H54 (cell line): ENCODE measurements at regions not wholly inside any gene's neighbourhood (a gene's known extent, or its start where the extent isn't known, plus 50 kb on each side); places are given as distances from the start of the nearest gene placed in this dataset.

Experiments
- DNase-seq: peaks from one replicate; pipeline ENCODE4 v3.0.0; 2011; ENCODE audit warnings: low spot score, mixed read lengths; ENCODE audit not compliant: insufficient read length
- FAIRE-seq: peaks from 3 replicates; lab custom pipeline; 2011; peaks lifted over from hg19 to GRCh38; lab: Jason Lieb, UNC
- POLR2A ChIP-seq: IDR thresholded peaks from 2 replicates; pipeline ENCODE4 v1.6.1; 2011; ENCODE audit warnings: low read depth, mild to moderate bottlenecking, low read length

DNA sequence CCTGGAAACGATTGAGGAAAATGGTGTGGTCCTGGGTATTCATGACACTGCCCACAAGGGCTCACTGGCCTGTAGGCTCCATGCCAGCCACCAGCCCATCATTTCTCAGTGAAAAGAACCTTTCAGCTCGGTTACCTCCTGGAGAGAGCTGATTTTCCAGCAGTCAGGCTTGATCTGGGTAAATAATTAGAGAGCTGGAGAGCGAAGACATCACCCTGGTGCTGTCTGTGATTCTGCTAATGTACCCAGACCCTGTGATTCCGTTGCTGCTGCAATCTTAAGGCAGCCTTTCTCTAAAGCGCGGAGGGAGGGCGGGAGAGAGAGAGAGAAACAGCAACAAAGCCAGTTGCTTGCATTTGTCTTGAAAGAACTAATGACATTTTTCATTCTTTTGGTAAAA is 221.9 kb upstream of the TOPAZ1 start:
- no peak for FAIRE-seq
- DNase-seq: no peak
- no peak for TF ChIP-seq POLR2A

DNA sequence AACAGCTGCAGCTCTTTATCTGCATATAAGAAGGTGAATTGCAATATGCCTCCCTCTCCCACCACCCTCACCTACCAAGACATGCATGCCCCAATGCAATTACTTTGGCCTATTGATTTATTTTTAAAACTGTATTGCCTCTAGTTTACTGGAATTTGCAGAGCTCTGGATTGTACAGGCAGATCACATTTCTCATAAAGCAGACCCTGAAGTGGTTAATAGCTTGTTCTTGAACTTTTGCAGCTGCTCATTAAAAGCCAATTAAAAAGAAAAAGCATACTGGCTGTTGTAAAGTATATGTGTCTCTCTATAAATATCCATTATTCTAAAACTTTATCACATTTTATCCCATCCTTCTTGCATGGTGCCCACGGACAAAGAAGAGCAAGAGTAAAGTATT is 221.5 kb upstream of the TOPAZ1 start:
- DNase-seq (no peak), FAIRE-seq (no peak)
- no peak for TF ChIP-seq POLR2A

DNA sequence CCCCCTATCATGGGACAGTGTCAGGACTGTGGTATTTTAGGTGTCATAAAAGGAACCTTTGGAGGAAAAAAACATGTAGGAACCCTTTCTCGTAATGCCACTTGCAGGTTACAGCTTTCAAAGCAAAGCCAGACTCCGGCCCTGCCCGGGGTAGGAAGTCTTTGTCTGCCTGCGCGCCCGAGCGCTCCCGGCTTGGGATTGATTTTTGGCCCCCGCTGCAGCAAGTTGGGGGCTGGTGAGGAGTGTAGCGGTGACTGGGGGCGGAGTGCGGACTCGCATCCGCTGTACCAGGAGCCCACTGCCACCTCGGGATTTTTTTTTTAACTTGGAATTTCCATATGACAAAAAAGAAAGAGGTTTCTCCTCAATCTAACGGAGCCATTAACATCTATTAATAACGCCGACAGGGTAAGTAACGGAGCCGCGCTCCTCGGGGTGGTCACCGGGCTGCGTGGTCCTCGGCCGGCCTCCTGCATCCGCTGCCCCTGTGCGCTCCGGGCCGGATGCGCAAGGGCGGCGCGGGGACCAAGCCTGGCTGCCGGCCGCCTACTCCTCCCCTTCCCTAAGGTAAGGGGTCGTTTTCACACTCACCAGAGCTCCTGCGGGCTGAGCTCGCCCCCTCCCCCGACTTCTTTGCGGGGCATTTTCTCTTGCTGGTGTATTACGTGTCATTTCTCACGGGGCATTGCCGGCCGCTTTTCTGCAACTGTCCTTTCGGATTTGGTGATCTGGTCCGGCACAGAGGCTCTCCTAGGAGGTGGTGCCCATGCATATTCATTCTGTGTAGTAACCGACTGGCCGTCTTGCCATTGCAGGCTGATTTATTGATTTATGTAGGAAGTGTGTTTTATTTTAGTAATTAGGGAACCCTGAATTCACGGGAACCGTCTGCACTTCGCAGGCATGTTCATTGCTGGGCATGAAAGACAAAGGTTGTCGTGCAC is 219.8 kb upstream of the TOPAZ1 start:
- TF ChIP-seq POLR2A: no peak
- FAIRE-seq (no peak), DNase-seq (no peak)

DNA sequence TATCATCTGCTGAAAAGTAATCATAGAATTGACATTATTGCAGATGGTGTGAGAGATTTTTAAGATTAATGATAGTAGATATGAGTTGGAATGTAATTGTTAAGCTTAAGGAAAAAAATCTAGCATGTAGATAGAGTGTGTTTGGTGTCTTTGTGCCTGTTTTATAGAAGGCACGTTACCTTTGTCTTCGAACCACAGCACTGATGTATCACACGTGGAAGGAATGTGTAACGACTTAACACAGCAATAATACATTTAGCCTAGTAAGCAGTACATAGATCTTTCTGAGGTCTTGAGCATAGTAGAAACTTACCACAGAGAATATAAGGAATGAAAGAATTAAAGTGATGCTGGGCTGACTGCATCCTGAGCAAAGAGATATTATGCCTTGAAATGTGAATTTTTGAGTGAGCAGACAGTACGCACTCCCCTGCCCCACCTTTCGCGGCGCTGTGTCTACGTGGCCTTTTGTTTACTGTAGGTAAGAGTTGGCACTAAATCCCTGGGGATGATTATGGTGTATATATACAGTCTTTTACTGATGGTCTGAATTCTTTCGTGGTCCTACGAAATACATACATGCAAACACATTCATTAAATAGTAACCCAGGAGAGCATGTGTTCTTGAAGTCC is 217.6 kb upstream of the TOPAZ1 start:
- no peak for FAIRE-seq
- no peak for DNase-seq
- TF ChIP-seq POLR2A: no peak

DNA sequence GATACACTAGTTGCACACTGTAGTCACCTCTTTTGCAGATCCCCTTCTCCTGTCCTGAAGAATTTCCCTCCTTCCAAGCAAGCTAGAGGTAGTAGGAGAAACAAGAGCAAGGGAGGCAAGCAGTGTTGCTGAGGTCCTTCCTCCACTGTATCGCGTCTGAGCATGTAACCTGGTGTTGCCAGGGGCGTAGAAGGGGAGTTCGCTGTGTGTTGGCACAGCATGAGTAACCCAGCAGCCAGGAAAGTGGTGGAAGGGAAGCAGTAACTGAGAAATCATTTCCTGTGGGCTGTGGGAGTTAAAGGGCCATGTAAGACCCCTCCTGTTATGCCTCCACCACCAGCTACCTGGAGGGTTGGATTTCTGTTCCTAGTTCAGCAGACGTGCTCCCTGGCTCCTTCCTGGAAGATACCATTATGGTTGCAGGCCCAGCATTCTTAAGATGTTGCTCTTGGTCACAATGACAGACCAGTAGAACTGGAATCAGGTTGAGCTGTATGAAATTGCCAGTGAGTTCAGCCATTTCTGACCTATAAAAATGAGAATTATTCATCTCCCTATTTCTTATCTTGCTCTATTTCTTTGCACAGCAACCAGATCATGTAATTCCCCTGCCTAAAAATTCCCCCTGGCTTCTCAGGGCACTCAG is 215.3 kb upstream of the TOPAZ1 start:
- FAIRE-seq (no peak), DNase-seq (no peak)
- no peak for TF ChIP-seq POLR2A

DNA sequence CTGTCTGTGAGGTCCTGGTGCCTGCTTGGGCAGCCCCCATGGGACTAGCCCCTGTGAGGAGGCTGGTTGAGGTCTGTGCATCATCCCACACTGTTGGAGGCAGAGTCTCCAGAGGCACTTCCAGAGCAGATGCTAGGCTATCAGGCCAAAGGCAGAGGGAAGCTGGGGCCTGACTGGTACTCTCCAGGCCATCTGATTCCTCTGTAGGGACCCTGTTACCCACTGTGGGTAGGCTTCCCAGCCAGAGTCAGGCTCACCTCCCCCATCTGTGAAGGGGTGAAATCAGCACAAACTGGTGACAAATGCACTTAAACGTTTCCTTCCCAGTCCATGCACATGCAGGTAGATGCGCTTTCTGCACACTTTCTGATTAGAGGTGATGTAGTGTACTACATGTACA is 212.6 kb upstream of the TOPAZ1 start:
- no peak for FAIRE-seq
- DNase-seq: no peak
- no peak for TF ChIP-seq POLR2A

DNA sequence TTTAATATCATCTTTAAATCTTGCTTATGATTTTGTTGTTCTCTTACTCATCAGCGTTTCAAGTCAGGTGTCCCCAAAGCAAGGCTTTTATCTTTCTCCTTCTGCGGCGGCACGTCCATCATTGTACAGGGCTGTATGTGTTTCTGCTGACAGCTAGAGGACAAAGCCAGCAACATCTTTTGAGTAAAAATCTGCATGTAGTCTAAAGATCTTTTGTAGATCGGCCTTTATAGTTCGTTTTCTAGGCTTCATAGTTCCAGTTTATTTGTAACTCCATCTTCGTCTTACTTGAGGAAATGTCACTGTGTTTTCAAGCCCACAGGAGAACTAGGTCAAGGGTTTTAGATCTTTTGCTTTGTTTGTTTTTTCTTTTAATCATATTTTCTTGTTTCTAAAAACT is 211.4 kb upstream of the TOPAZ1 start:
- TF ChIP-seq POLR2A: no peak
- FAIRE-seq: no peak
- no peak for DNase-seq

DNA sequence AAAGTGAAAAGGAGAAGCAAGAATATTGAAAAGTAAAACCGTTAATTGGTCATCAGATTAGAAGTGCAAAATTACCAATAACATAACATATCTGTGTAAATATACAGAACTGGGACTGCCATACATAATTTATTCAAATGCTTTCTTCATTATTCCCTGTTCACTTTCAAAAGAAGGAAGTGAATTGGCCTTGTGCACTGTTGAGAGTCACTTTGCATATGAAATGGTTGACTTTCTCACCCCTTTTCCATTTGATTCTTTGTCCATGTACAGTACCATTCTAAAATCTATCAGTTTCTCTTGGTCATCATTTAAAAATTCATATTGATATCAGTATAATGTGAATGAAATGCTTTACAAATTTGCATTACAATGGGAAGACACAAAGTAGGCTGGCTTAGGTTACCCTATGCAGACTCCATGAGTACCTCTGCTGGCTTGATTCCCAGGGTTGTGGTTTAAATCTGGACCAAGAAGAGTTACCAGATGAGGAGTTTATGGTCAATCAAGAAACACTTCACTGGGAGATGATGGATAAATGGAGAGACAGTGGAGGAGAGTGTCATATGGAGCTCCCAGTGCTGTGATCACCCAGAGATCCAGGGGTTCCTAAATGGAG is 210.9 kb upstream of the TOPAZ1 start:
- no peak for TF ChIP-seq POLR2A
- DNase-seq (no peak), FAIRE-seq (no peak)

DNA sequence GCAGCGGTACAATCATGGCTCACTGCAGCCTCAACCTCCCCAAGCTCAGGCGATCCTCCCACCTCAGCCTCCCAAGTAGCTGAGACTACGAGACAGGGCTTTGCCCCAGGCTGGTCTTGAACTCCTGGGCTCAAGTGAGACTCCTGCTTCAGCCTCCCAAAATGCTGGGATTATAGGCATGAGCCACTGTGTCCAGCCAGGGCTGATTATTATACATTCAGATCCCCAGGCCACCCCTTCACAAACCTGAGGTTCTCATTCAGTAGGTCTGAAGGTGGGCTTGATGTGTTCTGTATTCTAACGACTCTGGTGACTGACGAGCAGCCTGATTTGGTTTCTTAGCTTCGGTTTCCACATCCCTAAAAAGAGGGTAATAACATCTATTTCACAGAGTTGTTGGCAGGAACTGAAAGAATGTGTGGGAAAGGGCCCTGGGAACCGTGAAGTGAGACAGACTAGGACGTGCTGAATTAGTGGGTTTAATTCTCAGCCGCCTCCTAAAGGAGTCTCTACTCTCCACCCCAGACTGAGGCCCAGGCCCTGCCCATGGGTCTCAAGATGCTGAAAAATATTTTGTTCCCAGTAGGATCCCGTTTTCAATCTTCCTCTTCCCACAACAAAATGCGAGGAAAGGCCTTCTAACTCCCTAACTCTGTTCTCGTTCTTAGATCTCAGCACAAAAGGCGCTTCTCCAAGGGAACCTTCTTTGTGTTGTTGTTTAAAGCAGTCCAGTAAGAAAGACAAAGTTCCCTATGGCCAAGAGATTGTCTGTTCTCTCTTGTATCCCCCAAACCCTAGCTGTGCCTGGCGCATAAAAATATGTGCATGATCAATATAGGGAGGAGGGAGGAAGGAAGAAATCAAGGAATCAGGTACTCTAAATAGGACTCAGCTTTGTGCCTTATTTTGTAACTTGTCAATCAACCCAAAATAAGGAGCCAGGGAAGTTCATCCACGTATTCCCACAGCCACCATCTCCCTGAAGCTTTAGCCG is 210.0 kb upstream of the TOPAZ1 start:
- no peak for FAIRE-seq
- DNase-seq: no peak
- no peak for TF ChIP-seq POLR2A

DNA sequence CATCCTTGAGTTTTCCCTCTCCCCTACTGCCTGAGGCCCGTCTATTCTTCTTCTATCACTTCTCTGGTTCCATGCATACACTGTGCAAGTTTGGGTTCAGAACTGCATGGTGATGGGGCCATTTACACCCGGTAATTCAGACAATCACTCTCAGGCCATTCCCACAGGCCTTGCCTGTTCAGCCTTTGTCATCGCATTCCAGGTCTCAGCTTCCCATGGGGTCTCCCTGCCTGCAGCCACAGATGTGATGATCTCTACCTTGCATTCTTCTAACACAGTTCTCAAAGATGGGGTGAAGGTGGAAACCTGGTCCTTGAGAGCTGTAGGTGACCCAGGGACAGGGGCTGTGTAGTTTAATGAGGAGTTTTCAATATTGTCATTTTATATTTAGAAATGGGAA is 209.2 kb upstream of the TOPAZ1 start:
- TF ChIP-seq POLR2A: no peak
- FAIRE-seq (no peak), DNase-seq (no peak)

DNA sequence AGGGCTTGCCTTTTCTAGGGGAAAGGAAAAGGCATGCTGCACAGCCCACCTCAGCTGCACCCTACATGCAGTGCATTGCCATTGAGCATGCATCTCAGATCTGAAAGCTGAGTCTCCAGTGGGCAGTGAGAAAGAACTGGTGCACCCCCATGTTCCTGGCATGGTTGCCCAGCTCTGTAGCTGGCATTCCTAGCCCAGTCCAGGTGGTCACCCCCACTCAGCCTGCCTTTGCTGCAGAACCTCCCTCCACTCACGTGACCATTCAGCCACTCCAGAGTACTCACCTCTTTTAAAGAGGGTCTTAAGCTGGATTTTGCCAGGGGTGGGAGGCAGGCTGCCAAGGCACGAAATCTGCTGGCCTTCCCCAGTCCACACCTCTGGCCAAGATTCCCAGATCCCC is 208.6 kb upstream of the TOPAZ1 start:
- FAIRE-seq: no peak
- no peak for TF ChIP-seq POLR2A
- no peak for DNase-seq

DNA sequence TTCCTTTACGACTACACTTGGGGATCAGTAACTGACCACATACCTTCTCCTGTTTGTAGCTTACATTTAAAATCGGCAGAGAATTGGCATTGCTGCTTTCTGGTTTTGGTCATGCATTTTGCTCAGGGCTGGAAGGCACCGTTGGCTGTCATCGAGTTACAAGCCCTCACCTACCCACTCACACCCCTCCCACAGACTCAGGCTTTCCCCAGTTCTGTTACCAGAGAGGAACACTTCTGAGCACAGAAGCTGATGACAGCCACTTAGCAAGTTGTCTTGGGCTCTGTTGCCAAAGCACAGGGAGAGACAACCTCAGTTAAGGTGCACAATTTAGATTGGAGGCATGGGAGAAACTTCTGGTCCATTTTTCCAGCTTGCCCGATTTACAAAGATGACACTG is 204.8 kb upstream of the TOPAZ1 start:
- TF ChIP-seq POLR2A: no peak
- no peak for DNase-seq
- FAIRE-seq: no peak

DNA sequence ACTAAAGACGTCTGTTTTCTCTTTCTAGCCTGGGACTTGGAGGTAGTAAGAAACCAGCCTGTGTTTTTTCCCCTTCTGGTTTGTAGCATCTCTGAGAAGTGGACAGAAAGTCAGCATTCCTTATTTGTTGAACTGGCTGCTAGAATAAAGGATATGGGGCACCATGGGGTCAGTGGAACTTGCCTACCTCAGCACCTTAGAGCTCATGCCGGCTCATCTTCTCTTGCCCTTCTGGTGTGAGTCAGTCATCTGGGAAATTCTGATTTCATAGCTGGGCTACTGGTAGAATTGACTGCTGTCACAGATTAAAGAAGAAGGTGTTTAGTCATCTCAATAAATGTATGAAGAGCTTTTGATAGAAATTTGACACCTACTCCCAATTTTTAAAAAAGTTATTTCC is 202.7 kb upstream of the TOPAZ1 start:
- DNase-seq: no peak
- FAIRE-seq: no peak
- TF ChIP-seq POLR2A: no peak
